ENCODE measurements at regions not wholly inside any gene's neighbourhood (a gene's known extent, or its start where the extent isn't known, plus 50 kb on each side); places are given as distances from the start of the nearest gene placed in this dataset.

DNA sequence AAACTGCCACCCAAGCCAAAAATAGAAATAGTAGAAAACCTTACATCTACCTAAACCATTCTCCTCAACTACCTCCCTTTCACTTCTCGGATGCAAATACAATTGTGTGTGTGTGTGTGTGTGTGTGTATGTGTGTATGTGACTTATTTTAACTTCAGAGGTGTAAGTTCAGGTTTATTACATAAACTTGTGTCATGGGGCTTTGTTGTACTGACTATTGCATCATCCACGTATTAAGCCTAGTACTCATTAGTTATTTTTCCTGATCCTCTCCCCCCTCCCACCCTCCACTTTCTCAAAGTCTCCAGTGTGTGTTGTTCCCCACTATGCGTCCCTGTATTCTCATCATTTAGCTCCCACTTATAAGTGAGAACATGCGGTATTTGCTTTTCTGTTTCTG is 592.5 kb upstream of the ATP2B1 start:
- DNase-seq = no peak

- no peak for DNase-seq
These were observed 591.0 kb upstream of the ATP2B1 start for GRCh38 chr12:90299666-90300065.

DNA sequence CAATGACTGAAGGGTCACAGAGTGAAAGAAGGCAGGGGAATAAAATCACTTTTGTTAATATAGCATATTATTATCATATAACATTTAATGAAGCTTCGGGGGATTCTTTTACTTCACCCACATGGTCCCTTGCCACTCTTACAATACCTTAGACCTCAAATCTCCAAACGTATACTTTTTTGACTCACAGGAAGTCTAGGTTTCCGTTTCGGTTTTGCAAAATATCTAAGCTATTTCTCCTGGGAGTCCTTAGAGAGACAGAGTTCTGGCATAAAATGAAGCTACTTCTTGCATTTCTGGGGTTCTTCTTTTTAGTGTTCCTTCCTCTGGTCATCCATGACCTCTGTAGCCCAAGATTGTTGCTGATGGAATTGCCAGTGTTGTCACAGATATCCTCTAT is 590.5 kb upstream of the ATP2B1 start:
- no peak for DNase-seq

GRCh38 chr12:90298289-90298948 is 589.8 kb upstream of the ATP2B1 start:
- DNase-seq = no peak

- DNase-seq = no peak
These were observed 587.2 kb upstream of the ATP2B1 start for GRCh38 chr12:90295858-90296257.

GRCh38 chr12:90292183-90292582 is 583.5 kb upstream of the ATP2B1 start:
- DNase-seq = no peak

GRCh38 chr12:90290980-90291975 is 582.6 kb upstream of the ATP2B1 start:
- no peak for DNase-seq

GRCh38 chr12:90287585-90287984 is 578.9 kb upstream of the ATP2B1 start:
- DNase-seq = no peak

- no peak for DNase-seq
These were observed 572.7 kb upstream of the ATP2B1 start for GRCh38 chr12:90281154-90281868.

- DNase-seq = no peak
These were observed 572.0 kb upstream of the ATP2B1 start for GRCh38 chr12:90280564-90281058.

DNA sequence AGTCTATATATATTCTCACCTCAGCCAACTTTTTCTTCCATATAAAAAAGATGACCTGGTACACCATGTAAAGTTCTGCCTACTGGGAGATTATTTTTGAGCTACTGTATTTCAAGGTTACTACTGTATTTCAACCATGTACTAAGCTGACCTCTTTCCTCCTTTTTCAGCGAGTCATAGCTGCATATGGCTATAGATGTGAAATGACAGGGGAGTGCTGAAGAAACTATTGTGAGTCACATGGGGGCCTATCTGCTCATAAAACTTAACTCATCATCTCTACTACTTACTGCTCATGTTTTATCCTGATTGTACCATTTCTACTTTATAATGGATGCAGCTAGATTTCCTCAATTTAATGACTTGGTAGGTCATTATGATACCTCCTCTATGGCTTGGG is 571.4 kb upstream of the ATP2B1 start:
- no peak for DNase-seq

DNA sequence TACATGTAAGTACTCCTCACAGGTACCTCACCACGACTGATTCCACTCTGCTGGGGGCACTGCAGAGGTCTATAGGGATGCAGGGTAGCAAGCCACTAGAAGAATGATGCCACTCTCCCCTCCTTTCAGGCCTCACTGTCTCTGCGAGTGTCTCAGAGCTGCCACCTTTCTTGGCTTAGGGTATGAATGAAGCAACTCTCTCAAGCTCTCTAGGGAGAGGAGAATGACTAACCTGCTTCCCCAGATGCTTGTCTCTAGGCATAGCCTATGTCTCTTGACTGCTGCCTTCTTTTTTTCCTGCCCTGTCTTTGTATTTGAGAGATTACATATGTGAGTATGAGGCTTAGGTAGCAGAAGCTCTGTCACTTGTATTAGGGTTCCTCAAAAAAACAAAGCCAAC is 566.5 kb upstream of the ATP2B1 start:
- no peak for DNase-seq

GRCh38 chr12:90274407-90274806 is 565.8 kb upstream of the ATP2B1 start:
- DNase-seq = no peak

DNA sequence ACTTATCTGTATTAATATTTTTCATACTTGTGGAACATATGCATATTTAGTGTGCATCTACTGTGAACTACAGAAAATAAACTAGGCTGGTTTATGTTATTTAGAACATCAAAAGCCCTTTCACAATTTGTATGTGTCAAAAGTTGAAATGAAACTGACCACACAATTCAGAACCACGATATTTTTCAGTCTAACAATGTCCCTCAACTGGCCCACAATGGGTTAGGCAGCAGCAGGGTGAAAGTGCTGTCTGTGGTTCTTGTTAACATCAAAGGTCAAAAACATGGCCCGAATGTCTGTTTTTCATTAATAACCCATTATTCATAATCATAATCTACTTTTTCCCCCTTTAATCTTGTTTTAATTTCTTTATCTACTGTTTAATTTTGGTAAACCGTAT is 559.9 kb upstream of the ATP2B1 start:
- no peak for DNase-seq

DNA sequence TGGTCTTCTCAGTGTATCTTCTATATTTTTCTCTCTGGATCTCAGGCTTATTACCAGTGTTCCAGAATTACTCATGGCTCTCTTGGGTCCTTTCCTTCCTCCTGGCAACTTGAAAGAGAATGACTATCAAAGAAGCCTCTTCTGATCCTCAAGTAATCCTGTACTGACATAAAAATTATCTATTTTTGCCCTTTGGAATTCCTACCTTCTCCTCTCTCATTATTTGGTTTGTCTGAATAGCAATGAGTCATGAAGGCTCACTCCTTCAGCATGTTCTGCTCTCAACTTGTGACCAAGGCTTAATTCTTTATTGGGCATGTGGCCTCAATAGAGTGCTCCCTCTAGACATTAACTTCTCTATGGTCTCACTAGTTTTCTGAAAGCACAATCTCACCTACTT is 553.6 kb upstream of the ATP2B1 start:
- DNase-seq = no peak

- peak; percentile 38 for DNase-seq
These were observed 552.6 kb upstream of the ATP2B1 start for GRCh38 chr12:90261283-90261682.

GRCh38 chr12:90260136-90260535 is 551.5 kb upstream of the ATP2B1 start:
- DNase-seq = no peak

DNA sequence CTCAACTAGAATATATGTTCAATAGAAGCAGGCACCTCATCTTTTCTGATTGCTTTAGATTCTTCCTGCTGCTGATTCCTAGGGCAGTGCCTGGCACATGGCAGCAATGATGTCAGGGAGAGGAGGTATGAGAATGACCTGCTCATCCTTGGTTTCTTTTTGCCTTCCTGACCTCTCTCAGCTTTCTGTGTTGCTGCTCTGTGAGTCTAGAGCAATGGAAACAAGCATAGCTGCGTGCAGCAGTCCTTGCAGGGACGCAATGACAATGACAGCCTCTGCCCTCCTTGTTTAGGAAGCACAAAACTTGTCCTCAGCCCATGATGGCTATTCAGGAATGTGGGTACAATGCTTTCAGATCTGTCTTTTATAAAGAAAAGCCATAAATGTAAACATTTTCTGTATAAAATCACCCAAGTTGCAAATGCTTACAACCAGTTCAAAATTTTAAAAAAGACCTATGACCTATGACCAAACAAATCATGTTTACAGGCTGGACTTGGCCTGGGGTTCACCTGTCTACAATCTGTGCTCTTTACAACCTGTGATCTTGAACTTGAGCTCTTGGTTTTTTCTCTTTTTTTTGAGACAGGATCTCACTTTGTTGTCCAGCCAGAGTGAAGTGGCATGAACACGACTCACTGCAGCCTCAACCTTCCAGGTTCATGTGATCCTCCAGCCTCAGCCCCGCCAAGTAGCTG is 549.4 kb upstream of the ATP2B1 start:
- DNase-seq = no peak

DNA sequence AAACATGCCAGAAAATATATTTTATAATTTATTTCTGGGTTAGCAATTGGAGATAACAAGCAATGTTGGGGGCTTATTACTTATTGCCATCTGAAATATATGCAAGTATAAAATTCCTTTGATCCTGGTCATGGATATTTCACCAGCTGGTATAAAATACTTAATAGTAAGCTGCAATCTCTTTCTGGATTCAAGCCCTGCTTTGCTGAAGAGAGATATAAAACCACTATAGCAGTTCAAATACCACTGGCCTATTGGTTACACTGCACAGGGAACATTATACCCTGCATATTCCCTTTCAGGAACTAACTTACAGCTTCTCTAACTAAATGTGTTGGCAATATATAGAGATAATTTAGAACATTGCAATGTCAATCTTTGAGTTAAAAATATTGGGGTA is 546.2 kb upstream of the ATP2B1 start:
- DNase-seq = no peak

DNA sequence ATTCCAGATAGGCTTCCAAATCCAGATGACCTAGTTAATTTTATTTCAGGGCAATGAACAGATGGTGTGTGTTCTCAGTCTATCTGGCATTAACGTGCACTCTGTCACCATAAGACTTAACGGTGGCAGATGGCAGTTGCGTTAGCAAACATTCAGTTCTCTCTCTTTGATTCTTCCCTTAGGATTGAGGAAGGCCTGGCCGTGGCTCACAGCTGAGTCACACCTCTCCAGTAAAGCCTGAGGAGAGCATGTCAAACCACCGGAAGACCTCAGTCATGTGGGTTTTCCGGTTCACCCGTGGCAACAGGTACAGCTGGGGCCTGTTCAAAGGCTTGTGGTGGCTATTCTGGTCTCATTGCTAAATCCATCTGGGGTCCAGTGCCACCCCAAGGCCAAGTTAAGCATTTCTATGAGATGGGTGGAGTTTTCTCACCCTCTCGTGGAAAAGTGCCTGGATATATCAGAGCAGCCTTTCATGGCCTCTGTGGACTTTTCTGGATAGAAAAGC is 545.1 kb upstream of the ATP2B1 start:
- peak; percentile 65 for DNase-seq

- DNase-seq = no peak
These were observed 544.5 kb upstream of the ATP2B1 start for GRCh38 chr12:90253136-90253535.

DNA sequence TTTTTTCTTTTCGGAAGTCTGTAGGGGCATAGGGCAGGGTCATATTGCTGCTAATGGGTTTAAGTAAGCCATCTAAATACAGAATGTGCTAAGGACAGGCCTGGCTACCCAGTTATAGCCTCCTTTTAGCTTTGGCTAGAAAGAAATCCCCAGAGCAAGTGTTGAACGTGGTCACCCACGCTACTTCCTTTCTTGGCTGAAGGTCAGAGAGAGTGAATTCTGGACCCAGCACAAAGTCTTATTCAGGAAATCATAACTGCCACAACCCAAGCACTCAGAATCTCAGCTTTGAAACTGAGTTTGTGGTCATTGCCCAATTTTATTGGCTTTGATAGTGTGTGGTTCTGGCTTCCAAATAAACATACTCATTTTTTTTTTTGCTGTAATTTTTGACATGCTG is 542.1 kb upstream of the ATP2B1 start:
- no peak for DNase-seq

GRCh38 chr12:90250042-90250441 is 541.4 kb upstream of the ATP2B1 start:
- DNase-seq = no peak

All from eye (tissue), 1 donor.